ENCODE measurements at regions not wholly inside any gene's neighbourhood (a gene's known extent, or its start where the extent isn't known, plus 50 kb on each side); places are given as distances from the start of the nearest gene placed in this dataset.

DNA sequence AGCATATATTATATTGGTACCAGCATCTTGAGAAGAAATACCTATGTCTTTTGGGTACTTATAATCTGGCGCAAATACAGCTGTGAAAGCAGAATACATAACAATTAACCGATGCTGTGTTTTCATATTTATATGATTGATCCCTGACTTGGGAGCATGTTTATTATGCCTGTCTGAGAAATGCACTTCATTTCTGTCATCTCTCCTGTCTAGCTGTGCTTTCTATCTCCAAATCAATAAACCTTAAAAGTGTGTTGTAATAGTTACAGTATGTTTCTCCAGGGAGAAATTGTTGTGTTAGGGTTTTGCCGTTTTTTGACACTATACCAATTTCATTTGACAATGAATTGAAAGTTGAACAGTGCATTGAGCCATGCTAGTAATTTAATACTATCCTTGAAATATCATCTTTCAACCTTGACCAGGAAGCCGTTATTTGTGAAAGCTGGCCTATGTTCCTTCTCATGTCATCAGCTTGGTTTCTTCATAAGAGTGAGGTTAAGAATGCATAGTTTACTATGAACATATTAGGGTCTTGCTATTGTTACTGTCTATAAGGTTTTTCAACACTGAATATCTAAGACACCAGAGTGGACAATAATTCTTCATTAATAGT, 206.2 kb upstream of the PCDH18 start (continued):
- TF ChIP-seq USF1 (IDR thresholded peaks at IDR 0.05; ENCODE audit: borderline replicate concordance, extremely low read length, insufficient read depth, low read depth, low read length): no peak
- no peak for TF ChIP-seq FOXM1 (IDR thresholded peaks at IDR 0.05; ENCODE audit: low read depth, low read length)
- no peak for TF ChIP-seq IKZF1 (conservative IDR thresholded peaks at IDR 0.05)
- no peak for TF ChIP-seq CREM (IDR thresholded peaks at IDR 0.05; ENCODE audit: low read depth)
- no peak for TF ChIP-seq SMC3 (IDR thresholded peaks at IDR 0.05; ENCODE audit: borderline replicate concordance, low read length)
- TF ChIP-seq MTA2 (IDR thresholded peaks at IDR 0.05; ENCODE audit: low read depth): no peak

- in situ Hi-C loops (cut with MboI): no loop called here
Observed at GRCh38 chr4:137735561-137736104, 203.3 kb upstream of the PCDH18 start.

More at GRCh38 chr4:137735561-137736104, 203.3 kb upstream of the PCDH18 start:
- TF ChIP-seq, protein P1, sequence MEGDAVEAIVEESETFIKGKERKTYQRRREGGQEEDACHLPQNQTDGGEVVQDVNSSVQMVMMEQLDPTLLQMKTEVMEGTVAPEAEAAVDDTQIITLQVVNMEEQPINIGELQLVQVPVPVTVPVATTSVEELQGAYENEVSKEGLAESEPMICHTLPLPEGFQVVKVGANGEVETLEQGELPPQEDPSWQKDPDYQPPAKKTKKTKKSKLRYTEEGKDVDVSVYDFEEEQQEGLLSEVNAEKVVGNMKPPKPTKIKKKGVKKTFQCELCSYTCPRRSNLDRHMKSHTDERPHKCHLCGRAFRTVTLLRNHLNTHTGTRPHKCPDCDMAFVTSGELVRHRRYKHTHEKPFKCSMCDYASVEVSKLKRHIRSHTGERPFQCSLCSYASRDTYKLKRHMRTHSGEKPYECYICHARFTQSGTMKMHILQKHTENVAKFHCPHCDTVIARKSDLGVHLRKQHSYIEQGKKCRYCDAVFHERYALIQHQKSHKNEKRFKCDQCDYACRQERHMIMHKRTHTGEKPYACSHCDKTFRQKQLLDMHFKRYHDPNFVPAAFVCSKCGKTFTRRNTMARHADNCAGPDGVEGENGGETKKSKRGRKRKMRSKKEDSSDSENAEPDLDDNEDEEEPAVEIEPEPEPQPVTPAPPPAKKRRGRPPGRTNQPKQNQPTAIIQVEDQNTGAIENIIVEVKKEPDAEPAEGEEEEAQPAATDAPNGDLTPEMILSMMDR (IDR thresholded peaks at IDR 0.05 in 2 of 3, conservative IDR thresholded peaks at IDR 0.05 in 1 of 3; ENCODE audit: control insufficient read depth in 2 of 3, extremely low read depth in 1 of 3, insufficient read depth in 1 of 3, low read depth in 3 of 3, low read length in 3 of 3): peak in 1 of 3 experiments; percentile 23; a peak in 1 of 6 replicates
- no peak for TF ChIP-seq NR2F1 (conservative IDR thresholded peaks at IDR 0.05)
- Histone ChIP-seq H3K36me3 (ENCODE audit: control insufficient read depth in 2 of 2, insufficient read depth in 2 of 2, low read length in 1 of 2) (no peaks in the 10 kb centered on the region), H3K79me2 (ENCODE audit: control insufficient read depth, insufficient read depth, low read length) (no peaks in the 10 kb centered on the region), H3K4me1 (ENCODE audit: control insufficient read depth, insufficient read depth, low read length) (no peaks in the 10 kb centered on the region), H4K20me1 (ENCODE audit: control insufficient read depth, insufficient read depth) (no peaks in the 10 kb centered on the region), H3K4me2 (ENCODE audit: control insufficient read depth, insufficient read depth) (no peak overlapping the region), H3K27me3 (replicated peaks in 1 of 2; ENCODE audit: control insufficient read depth in 2 of 2, insufficient read depth in 2 of 2, low read length in 1 of 2) (no peaks in the 10 kb centered on the region), H3K9ac (ENCODE audit: control insufficient read depth, insufficient read depth, low read length) (no peak overlapping the region), H3K4me3 (no peak overlapping the region), H3K27ac (ENCODE audit: control insufficient read depth, insufficient read depth) (no peak overlapping the region), H3K9me3 (replicated peaks; ENCODE audit: control insufficient read depth, insufficient read depth, low read length) (no peaks in the 10 kb centered on the region), H2AFZ (ENCODE audit: control insufficient read depth, low read depth, low read length) (no peak overlapping the region)
- BruUV-seq (replicated peaks): no TSS peak
- 0% methylated on average over 4 of the region's 4 CpGs for WGBS (ENCODE audit: insufficient coverage, insufficient replicate concordance, low lambda C conversion rate, missing lambda C conversion rate)
- intact Hi-C loops (cut with micrococcal nuclease; ENCODE audit: unreplicated experiment): loop anchor here (10.0 kb wide), 1 partner anchor 349 kb away; no protein-coding TSS in a partner anchor
- no peak for FAIRE-seq
- peak; percentile 75 for ATAC-seq
- ChIA-PET CTCF (no interaction called here), RAD21 (ENCODE audit: unreplicated experiment) (no interaction called here), POLR2A (no interaction called here), SMC1A (ENCODE audit: uncharacterized antibody, unreplicated experiment) (no interaction called here)
- no peak for DNase-seq (ENCODE audit: low read depth, low spot score)

Data from GM12878 (cell line).